Testis (tissue), 2 donors: ENCODE measurements at regions not wholly inside any gene's neighbourhood (a gene's known extent, or its start where the extent isn't known, plus 50 kb on each side); places are given as distances from the start of the nearest gene placed in this dataset.

Experiments used
- DNase-seq: peaks from one replicate; pipeline ENCODE4 v3.0.0-alpha.2; 2019
- H3K27ac ChIP-seq, 2 donors: fragments of 200-600 bp; sonication (generic); one replicate each; pipeline ENCODE4 v1.5.1; 2019
- H3K27me3 ChIP-seq: fragments of 200-600 bp; sonication (generic); one replicate; pipeline ENCODE4 v1.5.1; 2019
- H3K36me3 ChIP-seq: fragments of 200-600 bp; sonication (generic); one replicate; pipeline ENCODE4 v1.5.1; 2017; ENCODE audit warnings: low read depth; ENCODE audit errors: missing control alignments
- H3K4me1 ChIP-seq: fragments of 200-600 bp; sonication (generic); one replicate; pipeline ENCODE4 v1.5.1; 2019
- H3K4me3 ChIP-seq, 2 donors: fragments of 200-600 bp; sonication (generic); one replicate each; pipeline ENCODE4 v1.5.1; 2017 to 2019
- H3K9me3 ChIP-seq: fragments of 200-600 bp; sonication (generic); one replicate; pipeline ENCODE4 v1.5.1; 2017
- POLR2A ChIP-seq: fragments of 450-650 bp; IDR thresholded peaks from one replicate; pipeline ENCODE4 v1.6.1; 2017; ENCODE audit warnings: antibody characterized with exemption, mild to moderate bottlenecking, moderate library complexity
- WGBS, 2 donors: methylation state at CpG; one replicate each; pipeline ENCODE4 v1.1.5; 2018; 5-methylcytosine and 5-hydroxymethylcytosine counted together
- intact Hi-C: fragments of 100-400 bp; cut with DNase I; formaldehyde crosslinking; loops from one replicate; pipeline ENCODE4 v1.15.1; 2023; ENCODE audit warnings: low total_unique reads
- TF ChIP-seq, protein P1 (sequence below), 3 experiments: fragments of 450-650 bp in 2 of 3; fragments of 200-600 bp in 1 of 3; sonication (generic) in 1 of 3; IDR thresholded peaks; one replicate each; pipeline ENCODE4 v1.5.1; 2016 to 2019; ENCODE audit warnings: antibody characterized with exemption in 3 of 3, mild to moderate bottlenecking in 2 of 3, moderate library complexity in 1 of 3

DNA sequence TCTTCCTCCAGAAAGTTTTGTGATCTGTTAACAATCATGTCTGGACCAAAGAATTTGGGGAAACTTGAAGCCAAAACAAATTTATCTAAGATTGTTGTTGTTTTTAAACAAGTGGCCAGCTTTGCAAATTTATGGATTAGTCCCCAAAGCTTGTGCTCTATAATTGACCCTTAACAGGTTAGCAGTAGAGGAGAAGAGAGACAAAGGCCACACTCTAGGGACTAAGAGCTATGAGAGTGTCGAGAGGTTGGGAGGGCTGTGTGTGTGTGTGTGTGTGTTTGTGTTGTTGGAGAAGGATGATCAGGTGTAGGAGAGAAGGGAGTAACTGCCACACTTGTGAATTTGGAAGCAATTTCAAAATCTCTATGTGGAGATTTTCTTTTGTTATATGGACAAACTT lies 367.3 kb downstream of the KCNRG start:
- H3K27ac ChIP-seq = no peak overlapping the region
- no peaks in the 10 kb centered on the region for H3K27me3 ChIP-seq
- 41 to 63% methylated on average over 1 of the region's 1 CpG for WGBS, 2 donors
- TF ChIP-seq POLR2A = no peak
- TF ChIP-seq, protein P1, sequence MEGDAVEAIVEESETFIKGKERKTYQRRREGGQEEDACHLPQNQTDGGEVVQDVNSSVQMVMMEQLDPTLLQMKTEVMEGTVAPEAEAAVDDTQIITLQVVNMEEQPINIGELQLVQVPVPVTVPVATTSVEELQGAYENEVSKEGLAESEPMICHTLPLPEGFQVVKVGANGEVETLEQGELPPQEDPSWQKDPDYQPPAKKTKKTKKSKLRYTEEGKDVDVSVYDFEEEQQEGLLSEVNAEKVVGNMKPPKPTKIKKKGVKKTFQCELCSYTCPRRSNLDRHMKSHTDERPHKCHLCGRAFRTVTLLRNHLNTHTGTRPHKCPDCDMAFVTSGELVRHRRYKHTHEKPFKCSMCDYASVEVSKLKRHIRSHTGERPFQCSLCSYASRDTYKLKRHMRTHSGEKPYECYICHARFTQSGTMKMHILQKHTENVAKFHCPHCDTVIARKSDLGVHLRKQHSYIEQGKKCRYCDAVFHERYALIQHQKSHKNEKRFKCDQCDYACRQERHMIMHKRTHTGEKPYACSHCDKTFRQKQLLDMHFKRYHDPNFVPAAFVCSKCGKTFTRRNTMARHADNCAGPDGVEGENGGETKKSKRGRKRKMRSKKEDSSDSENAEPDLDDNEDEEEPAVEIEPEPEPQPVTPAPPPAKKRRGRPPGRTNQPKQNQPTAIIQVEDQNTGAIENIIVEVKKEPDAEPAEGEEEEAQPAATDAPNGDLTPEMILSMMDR (IDR thresholded peaks at IDR 0.05) = no peak
- DNase-seq = no peak
- H3K4me1 ChIP-seq = no peaks in the 10 kb centered on the region
- intact Hi-C loops = no loop called here
- H3K4me3 ChIP-seq = no peak overlapping the region
- H3K9me3 ChIP-seq = no peaks in the 10 kb centered on the region
- no peaks in the 10 kb centered on the region for H3K36me3 ChIP-seq

DNA sequence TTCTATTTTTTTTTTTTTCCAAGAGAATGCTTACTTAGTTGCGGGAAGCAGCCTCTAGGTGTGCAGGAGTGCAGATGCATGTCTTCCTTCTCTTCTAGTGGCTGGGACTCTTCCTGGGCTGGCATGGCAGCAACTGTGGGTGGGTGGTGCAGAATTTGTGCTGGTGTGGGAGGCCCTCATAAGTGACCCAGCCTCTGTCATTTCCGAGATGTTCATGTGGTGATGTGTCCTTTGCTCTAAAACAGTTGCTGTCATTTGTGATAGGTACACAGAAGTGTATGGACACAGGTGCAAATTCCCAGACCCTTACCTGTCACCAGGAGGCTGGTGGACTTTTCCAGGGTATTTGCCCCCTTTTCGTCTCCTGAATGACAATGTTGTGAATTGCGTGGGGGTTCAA lies 367.7 kb downstream of the KCNRG start:
- Histone ChIP-seq H3K4me3 (no peak overlapping the region), H3K27me3 (no peaks in the 10 kb centered on the region), H3K9me3 (no peaks in the 10 kb centered on the region), H3K27ac (no peak overlapping the region), H3K4me1 (no peaks in the 10 kb centered on the region), H3K36me3 (no peaks in the 10 kb centered on the region)
- WGBS, 2 donors = 65 to 83% methylated on average over 4 of the region's 4 CpGs
- no peak for DNase-seq
- TF ChIP-seq, protein P1 (IDR thresholded peaks at IDR 0.05) = no peak
- TF ChIP-seq POLR2A = no peak
- intact Hi-C loops = no loop called here

DNA sequence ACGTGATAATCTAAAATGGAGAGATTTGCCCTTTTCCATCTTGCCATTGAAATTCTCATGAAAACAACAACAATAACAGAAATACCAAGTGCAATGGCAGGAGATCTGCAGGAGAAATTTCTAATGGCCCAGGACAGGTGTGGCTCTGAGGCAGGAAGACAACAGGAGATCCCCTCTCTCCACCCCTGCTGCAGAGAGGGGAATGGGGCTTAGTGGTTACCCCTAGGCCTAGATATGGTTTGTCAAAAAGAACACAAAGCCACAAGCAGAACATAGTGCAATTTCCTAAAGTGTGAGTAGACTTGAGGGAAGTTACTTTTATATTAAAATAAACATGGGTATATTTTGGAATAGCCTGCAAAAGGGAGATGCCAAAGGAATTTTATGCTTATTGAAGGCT lies 369.5 kb downstream of the KCNRG start:
- 90 to 97% methylated on average over 1 of the region's 1 CpG for WGBS, 2 donors
- no peaks in the 10 kb centered on the region for H3K27me3 ChIP-seq
- intact Hi-C loops = no loop called here
- H3K27ac ChIP-seq = no peak overlapping the region
- no peaks in the 10 kb centered on the region for H3K36me3 ChIP-seq
- no peaks in the 10 kb centered on the region for H3K9me3 ChIP-seq
- TF ChIP-seq, protein P1 (IDR thresholded peaks at IDR 0.05) = no peak
- TF ChIP-seq POLR2A = no peak
- H3K4me1 ChIP-seq = no peaks in the 10 kb centered on the region
- H3K4me3 ChIP-seq = no peak overlapping the region
- no peak for DNase-seq

DNA sequence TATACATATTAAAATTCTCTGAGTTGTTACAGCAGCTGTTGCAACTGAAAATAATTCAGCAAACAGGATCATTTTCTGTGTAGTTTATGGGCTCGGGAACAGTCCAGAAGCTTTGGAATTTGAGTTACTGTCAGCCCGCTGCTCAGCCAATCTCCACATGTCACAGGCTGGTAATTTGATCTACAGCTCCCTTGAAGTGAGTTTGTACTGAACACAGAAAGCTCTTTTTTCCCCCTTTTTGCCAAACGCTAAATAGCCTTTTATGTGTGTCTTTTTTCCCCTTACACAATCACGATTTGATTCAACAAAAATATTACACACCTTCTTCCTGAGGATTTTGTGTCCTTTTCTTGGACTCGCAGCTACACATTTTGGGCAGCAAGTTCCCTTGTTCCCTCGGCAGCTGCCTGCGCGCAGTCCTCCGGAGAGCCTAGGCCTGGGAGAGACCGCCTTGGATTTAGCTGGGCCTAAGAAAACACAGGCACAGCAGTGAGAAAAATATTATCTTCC lies 371.4 kb downstream of the KCNRG start:
- Histone ChIP-seq H3K4me3 (no peak overlapping the region), H3K4me1 (no peaks in the 10 kb centered on the region), H3K27me3 (no peaks in the 10 kb centered on the region), H3K27ac (peak overlapping the region in 1 of 2 donors; percentile 55), H3K36me3 (no peaks in the 10 kb centered on the region), H3K9me3 (no peaks in the 10 kb centered on the region)
- DNase-seq = no peak
- intact Hi-C loops = no loop called here
- no peak for TF ChIP-seq POLR2A
- TF ChIP-seq, protein P1 (IDR thresholded peaks at IDR 0.05) = no peak
- WGBS, 2 donors = 47 to 61% methylated on average over 10 of the region's 10 CpGs

DNA sequence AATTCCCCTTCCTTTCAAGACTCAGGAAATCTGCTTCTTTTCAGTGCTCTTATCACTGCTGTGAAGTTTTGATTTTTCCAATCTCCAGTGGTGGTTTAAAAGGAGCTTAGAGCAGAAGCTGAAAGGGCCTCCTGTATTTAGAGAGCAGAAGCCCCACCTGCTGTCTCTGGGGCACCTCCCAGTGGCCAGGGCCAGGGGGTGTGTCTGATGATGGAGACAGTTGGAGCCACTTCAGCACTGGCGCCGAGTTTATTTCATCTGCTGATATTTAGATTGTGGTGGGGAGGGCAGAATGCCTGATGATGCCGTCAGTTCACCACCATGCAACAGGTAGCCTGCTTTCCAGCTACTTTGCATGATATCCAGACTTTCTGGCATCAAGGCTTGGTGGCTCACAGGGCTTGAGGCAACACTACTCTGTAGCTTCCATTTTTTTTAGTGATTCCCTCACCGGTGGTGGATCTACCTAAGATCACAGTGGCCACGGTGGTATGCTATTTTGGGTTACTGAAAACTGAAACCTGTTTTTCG lies 371.9 kb downstream of the KCNRG start:
- Histone ChIP-seq H3K9me3 (no peaks in the 10 kb centered on the region), H3K4me3 (no peak overlapping the region), H3K4me1 (no peaks in the 10 kb centered on the region), H3K27ac (peak overlapping the region in 1 of 2 donors; percentile 55), H3K36me3 (no peaks in the 10 kb centered on the region), H3K27me3 (no peaks in the 10 kb centered on the region)
- intact Hi-C loops = no loop called here
- DNase-seq = peak; percentile 59
- 74 to 87% methylated on average over 6 of the region's 6 CpGs for WGBS, 2 donors
- TF ChIP-seq POLR2A = no peak
- TF ChIP-seq, protein P1 (IDR thresholded peaks at IDR 0.05) = no peak
